Skin epidermis (tissue), 12 donors: ENCODE measurements at regions not wholly inside any gene's neighbourhood (a gene's known extent, or its start where the extent isn't known, plus 50 kb on each side); places are given as distances from the start of the nearest gene placed in this dataset.

Experiments used
- H3K27ac ChIP-seq, 21 experiments: fragments of 200-600 bp; sonication (generic) in 11 of 21; one replicate each; pipeline ENCODE4 v1.5.0; 2020; ENCODE audit warnings: mild to moderate bottlenecking in 3 of 21, inconsistent platforms in 2 of 21, moderate library complexity in 2 of 21
- H3K4me3 ChIP-seq, 7 experiments: fragments of 200-600 bp; sonication (generic) in 2 of 7; one replicate each; pipeline ENCODE4 v1.5.0; 2020; ENCODE audit warnings: inconsistent platforms in 2 of 7, mild to moderate bottlenecking in 2 of 7, moderate library complexity in 1 of 7

GRCh38 chr11:8325591-8326304 is 62.1 kb upstream of the LMO1 start:
- Histone ChIP-seq H3K4me3 (no peak overlapping the region), H3K27ac (no peak overlapping the region)

- Histone ChIP-seq H3K27ac (no peak overlapping the region), H3K4me3 (no peak overlapping the region)
These were observed 59.7 kb upstream of the LMO1 start for GRCh38 chr11:8323161-8323935.

GRCh38 chr11:8321876-8322275 is 58.2 kb upstream of the LMO1 start:
- H3K4me3 ChIP-seq, result no peak overlapping the region
- H3K27ac ChIP-seq, result no peak overlapping the region

GRCh38 chr11:8320076-8320475 is 56.4 kb upstream of the LMO1 start:
- H3K27ac ChIP-seq, result no peak overlapping the region
- H3K4me3 ChIP-seq, result no peak overlapping the region

- Histone ChIP-seq H3K27ac (no peak overlapping the region), H3K4me3 (no peak overlapping the region)
These were observed 54.9 kb upstream of the LMO1 start for GRCh38 chr11:8318536-8318935.

- H3K4me3 ChIP-seq, result no peak overlapping the region
- no peak overlapping the region for H3K27ac ChIP-seq
These were observed 53.5 kb upstream of the LMO1 start for GRCh38 chr11:8317159-8317558.

GRCh38 chr11:8315954-8316353 is 52.3 kb upstream of the LMO1 start:
- Histone ChIP-seq H3K4me3 (no peak overlapping the region), H3K27ac (no peak overlapping the region)

GRCh38 chr11:8315463-8315862 is 51.8 kb upstream of the LMO1 start:
- Histone ChIP-seq H3K4me3 (no peak overlapping the region), H3K27ac (no peak overlapping the region)

GRCh38 chr11:8314916-8315315 is 51.2 kb upstream of the LMO1 start:
- Histone ChIP-seq H3K27ac (no peak overlapping the region), H3K4me3 (no peak overlapping the region)

- Histone ChIP-seq H3K4me3 (no peak overlapping the region), H3K27ac (no peak overlapping the region)
These were observed 49.9 kb upstream of the LMO1 start for GRCh38 chr11:8313504-8314090.
